ENCODE measurements at regions not wholly inside any gene's neighbourhood (a gene's known extent, or its start where the extent isn't known, plus 50 kb on each side); places are given as distances from the start of the nearest gene placed in this dataset.

DNA sequence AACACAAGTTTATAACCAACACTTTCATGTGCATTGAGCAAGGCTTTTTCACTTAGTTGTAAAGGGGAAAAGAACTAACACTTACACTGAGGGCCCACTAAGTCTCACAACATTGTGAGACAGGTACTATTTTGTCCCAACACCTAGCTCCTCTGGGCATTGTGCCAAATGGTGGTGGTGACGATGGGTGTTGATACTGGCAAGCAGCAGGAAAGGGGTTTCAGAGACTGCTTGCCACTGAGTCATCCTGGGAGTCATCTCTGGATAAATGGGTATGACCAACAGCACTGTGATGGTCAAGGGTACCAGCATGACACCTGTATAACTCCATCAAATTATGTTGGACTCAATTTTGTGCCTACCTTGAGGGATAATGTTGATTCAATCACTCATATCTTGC lies 138.8 kb upstream of the ITGA6 start:
- Histone ChIP-seq H3K36me3 (replicated peaks; ENCODE audit: low read depth, low read length) (no peaks in the 10 kb centered on the region), H3K4me2 (ENCODE audit: low read length) (no peak overlapping the region), H4K20me1 (ENCODE audit: insufficient read depth, low read length) (no peaks in the 10 kb centered on the region), H2AFZ (ENCODE audit: low read depth, low read length) (no peak overlapping the region), H3K9ac (ENCODE audit: low read length) (no peak overlapping the region), H3K9me3 (ENCODE audit: insufficient read depth, low read length) (no peaks in the 10 kb centered on the region), H3K79me2 (ENCODE audit: low read length) (no peaks in the 10 kb centered on the region), H3K4me1 (ENCODE audit: low read length) (peaks cover 4% of the 10 kb centered on the region; the same call in 1 of the 2 replicates), H3K27ac (ENCODE audit: low read length) (no peak overlapping the region), H3K4me3 (ENCODE audit: low read length) (no peak overlapping the region), H3K27me3 (ENCODE audit: low read depth, low read length) (peaks cover 20% of the 10 kb centered on the region)
- TF ChIP-seq, protein P1, sequence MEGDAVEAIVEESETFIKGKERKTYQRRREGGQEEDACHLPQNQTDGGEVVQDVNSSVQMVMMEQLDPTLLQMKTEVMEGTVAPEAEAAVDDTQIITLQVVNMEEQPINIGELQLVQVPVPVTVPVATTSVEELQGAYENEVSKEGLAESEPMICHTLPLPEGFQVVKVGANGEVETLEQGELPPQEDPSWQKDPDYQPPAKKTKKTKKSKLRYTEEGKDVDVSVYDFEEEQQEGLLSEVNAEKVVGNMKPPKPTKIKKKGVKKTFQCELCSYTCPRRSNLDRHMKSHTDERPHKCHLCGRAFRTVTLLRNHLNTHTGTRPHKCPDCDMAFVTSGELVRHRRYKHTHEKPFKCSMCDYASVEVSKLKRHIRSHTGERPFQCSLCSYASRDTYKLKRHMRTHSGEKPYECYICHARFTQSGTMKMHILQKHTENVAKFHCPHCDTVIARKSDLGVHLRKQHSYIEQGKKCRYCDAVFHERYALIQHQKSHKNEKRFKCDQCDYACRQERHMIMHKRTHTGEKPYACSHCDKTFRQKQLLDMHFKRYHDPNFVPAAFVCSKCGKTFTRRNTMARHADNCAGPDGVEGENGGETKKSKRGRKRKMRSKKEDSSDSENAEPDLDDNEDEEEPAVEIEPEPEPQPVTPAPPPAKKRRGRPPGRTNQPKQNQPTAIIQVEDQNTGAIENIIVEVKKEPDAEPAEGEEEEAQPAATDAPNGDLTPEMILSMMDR (IDR thresholded peaks at IDR 0.05; ENCODE audit: low read depth, low read length), result no peak
- no peak for TF ChIP-seq EZH2phosphoT487 (IDR thresholded peaks at IDR 0.05; ENCODE audit: low read depth)

DNA sequence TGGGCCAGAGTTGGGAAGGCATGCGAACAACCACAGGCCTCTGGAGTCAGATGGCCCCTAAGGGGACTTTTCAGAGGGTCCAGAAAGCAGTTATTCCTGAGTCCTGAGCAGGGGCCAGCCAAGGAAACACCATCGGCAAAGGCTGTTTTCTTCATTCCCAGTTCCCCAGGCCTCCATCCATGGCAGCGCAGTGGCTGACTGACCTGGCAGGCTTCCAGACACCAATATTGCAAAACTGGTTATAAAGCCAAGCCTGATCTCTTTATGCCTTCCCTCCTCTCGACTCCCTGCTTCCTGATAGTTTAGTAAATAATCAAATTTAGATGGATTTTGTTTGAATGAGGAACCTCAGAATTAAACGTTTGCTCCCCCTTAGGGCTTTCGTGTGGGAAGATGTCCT lies 133.4 kb upstream of the ITGA6 start:
- H3K27me3 ChIP-seq (ENCODE audit: low read depth, low read length), result peaks cover 31% of the 10 kb centered on the region
- no peak overlapping the region for H3K4me3 ChIP-seq (ENCODE audit: low read length)
- no peaks in the 10 kb centered on the region for H4K20me1 ChIP-seq (ENCODE audit: insufficient read depth, low read length)
- H3K4me1 ChIP-seq (ENCODE audit: low read length), result no peaks in the 10 kb centered on the region
- no peak overlapping the region for H2AFZ ChIP-seq (ENCODE audit: low read depth, low read length)
- H3K79me2 ChIP-seq (ENCODE audit: low read length), result no peaks in the 10 kb centered on the region
- no peaks in the 10 kb centered on the region for H3K36me3 ChIP-seq (replicated peaks; ENCODE audit: low read depth, low read length)
- H3K9me3 ChIP-seq (ENCODE audit: insufficient read depth, low read length), result no peaks in the 10 kb centered on the region
- no peak overlapping the region for H3K27ac ChIP-seq (ENCODE audit: low read length)
- H3K9ac ChIP-seq (ENCODE audit: low read length), result no peak overlapping the region
- no peak overlapping the region for H3K4me2 ChIP-seq (ENCODE audit: low read length)
- no peak for TF ChIP-seq EZH2phosphoT487 (IDR thresholded peaks at IDR 0.05; ENCODE audit: low read depth)
- TF ChIP-seq, protein P1 (IDR thresholded peaks at IDR 0.05; ENCODE audit: low read depth, low read length), result no peak

DNA sequence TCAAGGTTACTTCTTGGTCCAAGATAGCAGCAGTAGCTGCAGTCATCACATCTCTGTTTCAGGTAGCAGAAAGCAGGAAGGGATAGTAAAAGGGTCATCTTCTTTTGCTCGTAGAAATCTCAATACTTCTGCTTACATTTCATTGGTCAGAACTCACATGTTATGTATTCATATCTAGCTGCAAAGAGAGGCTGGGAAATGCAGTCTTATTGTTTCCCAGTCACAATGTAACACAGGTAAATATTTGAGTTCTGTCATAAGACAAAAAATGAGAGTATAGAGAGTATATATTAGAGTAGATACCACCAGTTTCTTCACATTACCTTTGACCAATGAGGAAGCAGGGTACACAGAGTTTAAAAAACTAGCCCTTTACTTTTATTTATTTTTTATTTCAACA lies 132.4 kb upstream of the ITGA6 start:
- Histone ChIP-seq H3K4me1 (ENCODE audit: low read length) (no peaks in the 10 kb centered on the region), H3K36me3 (replicated peaks; ENCODE audit: low read depth, low read length) (no peaks in the 10 kb centered on the region), H3K4me3 (ENCODE audit: low read length) (no peak overlapping the region), H3K9ac (ENCODE audit: low read length) (no peak overlapping the region), H3K9me3 (ENCODE audit: insufficient read depth, low read length) (no peaks in the 10 kb centered on the region), H4K20me1 (ENCODE audit: insufficient read depth, low read length) (no peaks in the 10 kb centered on the region), H2AFZ (ENCODE audit: low read depth, low read length) (no peak overlapping the region), H3K4me2 (ENCODE audit: low read length) (no peak overlapping the region), H3K27me3 (ENCODE audit: low read depth, low read length) (peaks cover 31% of the 10 kb centered on the region), H3K79me2 (ENCODE audit: low read length) (no peaks in the 10 kb centered on the region), H3K27ac (ENCODE audit: low read length) (no peak overlapping the region)
- TF ChIP-seq, protein P1 (IDR thresholded peaks at IDR 0.05; ENCODE audit: low read depth, low read length), result no peak
- no peak for TF ChIP-seq EZH2phosphoT487 (IDR thresholded peaks at IDR 0.05; ENCODE audit: low read depth)

DNA sequence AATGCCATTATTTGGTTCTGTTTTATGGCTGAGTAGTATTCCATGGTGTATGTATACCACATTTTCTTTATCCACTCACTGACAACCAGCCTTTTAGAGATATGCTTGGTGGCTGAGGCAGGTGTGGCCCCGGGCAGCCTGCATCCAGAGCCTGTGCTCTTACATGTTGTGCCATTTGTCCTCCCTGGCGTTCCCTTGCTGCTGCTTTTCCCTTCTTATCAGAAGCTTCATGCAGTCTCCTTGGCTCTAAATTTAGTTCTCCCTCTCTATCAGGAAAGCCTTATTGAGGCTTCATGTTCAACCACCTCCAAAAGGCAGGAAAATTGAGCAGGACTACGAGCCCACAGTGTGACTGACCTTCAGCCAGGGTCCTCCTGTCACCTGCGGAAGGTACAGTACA lies 131.7 kb upstream of the ITGA6 start:
- Histone ChIP-seq H3K4me3 (ENCODE audit: low read length) (no peak overlapping the region), H3K79me2 (ENCODE audit: low read length) (no peaks in the 10 kb centered on the region), H3K27me3 (ENCODE audit: low read depth, low read length) (peaks cover 31% of the 10 kb centered on the region), H2AFZ (ENCODE audit: low read depth, low read length) (no peak overlapping the region), H3K36me3 (replicated peaks; ENCODE audit: low read depth, low read length) (no peaks in the 10 kb centered on the region), H3K9me3 (ENCODE audit: insufficient read depth, low read length) (no peaks in the 10 kb centered on the region), H3K4me2 (ENCODE audit: low read length) (no peak overlapping the region), H3K27ac (ENCODE audit: low read length) (no peak overlapping the region), H3K9ac (ENCODE audit: low read length) (no peak overlapping the region), H4K20me1 (ENCODE audit: insufficient read depth, low read length) (no peaks in the 10 kb centered on the region), H3K4me1 (ENCODE audit: low read length) (no peaks in the 10 kb centered on the region)
- TF ChIP-seq EZH2phosphoT487 (IDR thresholded peaks at IDR 0.05; ENCODE audit: low read depth), result no peak
- TF ChIP-seq, protein P1 (IDR thresholded peaks at IDR 0.05; ENCODE audit: low read depth, low read length), result no peak

All from OCI-LY3 (cell line).